ENCODE measurements at regions not wholly inside any gene's neighbourhood (a gene's known extent, or its start where the extent isn't known, plus 50 kb on each side); places are given as distances from the start of the nearest gene placed in this dataset.

GRCh38 chr7:368651-369475, 78.9 kb downstream of the FOXL3 start:
- no peak for TF ChIP-seq CTCF (optimal IDR thresholded peaks at IDR 0.05 in 1 of 3, IDR thresholded peaks at IDR 0.05 in 1 of 3, conservative IDR thresholded peaks at IDR 0.05 in 1 of 3; ENCODE audit: extremely low read depth in 1 of 3, insufficient read depth in 2 of 3, low read length in 3 of 3)
- no peak for TF ChIP-seq EZH2 (IDR thresholded peaks at IDR 0.05; ENCODE audit: low read length)

All from keratinocyte (primary cell).